GM12892 (cell line): ENCODE measurements at regions not wholly inside any gene's neighbourhood (a gene's known extent, or its start where the extent isn't known, plus 50 kb on each side); places are given as distances from the start of the nearest gene placed in this dataset.

ENCODE experiments used
- DNase-seq: peaks from one replicate; pipeline ENCODE4 v3.0.0; 2011; ENCODE audit not compliant: insufficient read length
- FAIRE-seq: peaks from 2 replicates; lab custom pipeline; 2011; peaks lifted over from hg19 to GRCh38; lab: Jason Lieb, UNC
- POLR2A ChIP-seq: IDR thresholded peaks from 2 replicates; pipeline ENCODE4 v1.6.1; 2011; ENCODE audit warnings: low read depth, low read length, control low read depth
- POLR2AphosphoS5 ChIP-seq: IDR thresholded peaks from 2 replicates; pipeline ENCODE4 v1.6.1; 2011; ENCODE audit warnings: low read depth, low read length, control low read depth
- TAF1 ChIP-seq: IDR thresholded peaks from 2 replicates; pipeline ENCODE4 v1.6.1; 2011; ENCODE audit warnings: low read depth, mild to moderate bottlenecking, control low read depth, low read length, borderline replicate concordance

DNA sequence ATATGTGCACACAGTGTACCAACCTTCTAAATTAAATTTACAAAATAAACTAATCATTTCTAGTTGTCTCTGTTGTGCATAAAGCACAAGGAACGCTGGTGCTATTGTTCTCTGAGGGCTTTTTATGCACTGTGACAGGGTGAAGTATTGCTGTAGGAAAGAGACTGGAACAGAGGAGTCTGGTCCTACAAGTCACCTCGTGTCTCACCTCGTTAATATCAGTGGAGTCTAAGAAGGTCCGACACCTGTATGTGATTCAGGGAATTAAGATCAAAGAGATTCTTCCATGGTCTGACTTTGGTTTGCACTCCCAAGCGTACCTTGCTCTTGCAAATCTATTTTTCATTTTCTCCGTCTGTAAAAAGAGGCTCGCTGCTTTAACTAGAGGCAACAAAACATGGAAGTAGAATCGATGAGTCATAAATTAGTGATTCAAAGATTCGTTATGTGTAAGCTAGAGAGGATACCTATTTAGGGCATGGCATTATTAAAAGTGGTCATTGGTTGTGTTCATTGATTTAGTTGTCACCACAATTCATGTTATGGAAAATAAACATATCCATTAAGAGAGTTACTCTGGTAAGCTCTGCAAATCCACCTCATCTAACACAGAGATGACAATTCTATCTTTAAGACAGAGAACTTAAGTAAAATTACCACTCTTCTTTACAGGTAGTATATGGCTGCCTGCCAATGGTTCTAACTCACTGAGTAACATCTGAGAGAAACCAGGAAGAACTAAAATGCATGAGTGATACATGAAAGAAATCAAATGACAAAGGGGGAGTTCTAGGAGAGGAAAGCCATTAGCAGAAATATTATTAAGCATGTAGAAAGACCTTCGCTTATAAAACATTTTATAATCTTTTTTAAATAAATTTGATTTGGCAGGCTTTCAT lies 219.4 kb upstream of the GBE1 start:
- DNase-seq (no peak), FAIRE-seq (no peak)
- TF ChIP-seq TAF1 (no peak), POLR2AphosphoS5 (no peak), POLR2A (no peak)

DNA sequence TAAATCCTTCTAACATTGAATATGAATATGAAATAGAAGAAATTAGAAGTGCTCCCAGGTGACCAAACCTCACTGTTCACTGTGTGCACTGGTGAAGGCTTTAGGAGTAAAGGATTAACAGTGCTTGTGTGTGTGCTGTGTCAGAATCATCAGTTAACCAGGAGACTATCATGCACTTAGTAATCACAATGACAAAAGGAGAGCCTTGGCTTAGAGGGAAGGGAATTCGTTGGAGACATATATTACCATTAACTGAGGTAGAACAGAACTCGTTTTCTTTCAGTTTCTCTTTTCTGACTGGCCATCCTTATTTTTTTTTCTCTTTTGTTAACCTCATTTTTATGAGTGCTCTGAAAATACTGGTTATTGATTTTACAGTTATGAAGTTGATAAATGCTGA lies 213.3 kb upstream of the GBE1 start:
- DNase-seq (no peak), FAIRE-seq (peak; percentile 64)
- TF ChIP-seq POLR2AphosphoS5, result no peak
- no peak for TF ChIP-seq POLR2A
- no peak for TF ChIP-seq TAF1

DNA sequence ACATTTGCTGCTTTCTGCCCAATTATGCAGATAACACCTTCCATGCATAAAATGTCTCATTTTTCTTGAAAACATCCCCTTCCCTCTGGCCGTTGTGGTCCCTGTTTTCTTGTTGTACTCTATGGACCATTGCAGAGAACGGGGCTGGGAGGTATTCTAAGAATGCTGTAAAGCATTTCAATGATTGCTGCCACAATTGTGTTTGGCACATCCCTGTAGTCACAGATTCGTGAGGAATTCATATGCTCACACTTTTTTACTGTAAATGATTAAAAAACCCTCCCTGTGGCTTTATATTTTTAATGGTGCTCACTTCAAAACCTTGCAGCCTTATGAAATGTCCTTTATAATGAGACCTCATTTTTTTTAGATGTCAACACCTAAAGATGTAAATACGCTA lies 207.2 kb upstream of the GBE1 start:
- TF ChIP-seq POLR2A (no peak), TAF1 (no peak), POLR2AphosphoS5 (no peak)
- DNase-seq (no peak), FAIRE-seq (no peak)

DNA sequence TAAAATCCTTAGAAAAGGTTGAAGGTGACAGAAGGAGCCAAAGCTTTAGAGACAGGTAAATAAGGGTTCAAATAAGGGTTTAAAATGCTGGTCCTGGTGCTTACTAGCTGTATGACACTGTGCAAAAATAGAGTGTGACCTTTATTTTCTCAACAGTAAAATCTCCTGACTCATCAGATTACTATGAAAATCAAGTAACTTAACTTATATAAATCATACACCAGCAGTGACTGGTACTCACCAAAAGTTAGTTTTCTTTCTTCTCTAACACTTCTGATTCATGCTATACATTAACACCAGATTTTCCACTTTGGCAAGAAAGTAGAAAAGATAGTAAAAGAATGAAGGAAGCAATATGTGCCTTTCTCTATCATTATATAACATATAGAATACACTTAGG lies 205.9 kb upstream of the GBE1 start:
- TF ChIP-seq POLR2AphosphoS5 (no peak), POLR2A (no peak), TAF1 (no peak)
- FAIRE-seq, result no peak
- DNase-seq, result no peak

DNA sequence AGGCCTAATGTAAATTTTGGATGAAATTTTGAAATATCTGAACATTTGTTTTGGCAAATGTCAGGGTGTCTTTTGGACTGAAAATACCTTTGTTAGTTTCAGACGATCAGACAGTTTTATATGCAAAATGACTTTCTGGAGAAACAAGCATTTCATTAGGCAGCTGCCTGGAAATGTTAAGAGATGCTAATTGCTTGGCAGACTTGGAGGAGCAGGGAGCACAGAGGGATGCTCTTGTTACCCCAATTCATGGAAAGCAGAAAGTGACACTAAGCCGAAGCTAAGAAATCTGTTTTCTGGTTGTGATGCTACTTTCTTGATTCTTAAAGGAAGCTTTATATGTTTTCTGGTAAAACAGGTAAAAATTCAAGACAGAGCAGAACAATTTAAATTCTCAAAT lies 204.3 kb upstream of the GBE1 start:
- no peak for FAIRE-seq
- no peak for DNase-seq
- TF ChIP-seq POLR2A (no peak), TAF1 (no peak), POLR2AphosphoS5 (no peak)

DNA sequence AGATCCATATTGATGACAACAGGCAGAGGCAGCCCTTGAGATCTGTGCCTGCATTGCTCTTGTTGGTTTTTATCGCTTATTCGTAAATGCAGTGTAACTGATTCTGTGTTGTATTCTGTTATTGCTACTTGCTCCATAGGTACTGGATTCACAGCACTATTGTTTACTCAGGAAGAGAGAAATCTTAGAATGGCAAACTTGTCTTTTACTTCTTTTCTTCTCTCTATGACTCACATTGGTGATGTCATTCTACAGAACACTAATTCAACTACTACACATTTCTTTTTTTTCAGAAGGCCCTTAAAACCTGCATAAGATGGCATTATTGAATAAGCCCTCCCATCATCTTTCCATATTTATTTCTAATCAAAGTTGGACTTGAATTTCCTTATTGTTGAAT lies 201.0 kb upstream of the GBE1 start:
- FAIRE-seq, result no peak
- no peak for DNase-seq
- no peak for TF ChIP-seq POLR2A
- no peak for TF ChIP-seq POLR2AphosphoS5
- no peak for TF ChIP-seq TAF1

DNA sequence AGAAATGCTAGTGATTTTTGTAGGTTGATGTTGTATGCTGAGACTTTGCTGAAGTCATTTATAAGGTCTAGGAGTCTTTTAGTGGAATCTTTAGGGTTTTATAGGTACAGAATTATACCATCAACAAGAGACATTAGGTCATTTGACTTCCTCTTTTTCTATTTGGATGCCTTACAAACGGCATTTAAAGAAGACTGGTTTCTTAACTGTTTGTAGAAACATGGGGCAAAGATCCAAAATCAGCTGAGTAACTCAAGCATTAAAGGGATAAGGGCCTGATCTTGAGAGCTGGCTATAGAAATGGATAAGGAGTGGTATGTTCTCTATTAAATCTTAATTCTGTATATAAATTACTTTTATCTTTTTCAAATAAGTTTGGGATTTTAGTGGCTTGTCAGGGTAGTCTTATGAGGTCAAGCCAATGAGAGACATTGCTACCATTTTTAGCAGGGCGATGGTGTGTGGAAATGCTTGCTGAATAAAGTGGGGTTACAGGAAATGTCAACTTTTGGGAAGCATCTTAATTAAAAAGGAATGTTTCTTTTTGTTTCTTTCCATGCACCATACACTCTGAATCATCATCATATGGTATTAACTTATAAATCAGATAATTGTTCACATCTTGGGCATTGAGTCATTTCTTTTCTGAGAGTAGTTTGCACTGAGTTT lies 197.7 kb upstream of the GBE1 start:
- DNase-seq (no peak), FAIRE-seq (no peak)
- TF ChIP-seq TAF1, result no peak
- no peak for TF ChIP-seq POLR2A
- no peak for TF ChIP-seq POLR2AphosphoS5

DNA sequence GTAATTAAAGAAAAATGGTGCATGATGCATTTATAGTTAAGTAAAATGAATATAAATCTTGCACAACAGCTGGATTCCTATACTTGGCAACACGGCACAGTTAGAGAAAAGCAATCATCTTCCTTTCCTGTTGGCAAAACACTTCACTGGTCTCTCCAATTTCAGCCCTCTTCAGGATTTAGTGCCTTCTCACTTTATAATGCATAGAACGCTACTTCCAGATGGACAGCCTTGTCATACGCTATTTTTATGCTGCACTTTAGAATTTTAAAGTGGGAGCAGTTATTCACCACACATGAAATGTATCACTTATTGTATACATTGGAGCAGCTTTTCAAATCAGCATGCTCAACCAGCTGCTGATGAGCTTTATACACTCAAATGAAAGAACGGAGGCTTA lies 194.4 kb upstream of the GBE1 start:
- DNase-seq (no peak), FAIRE-seq (no peak)
- no peak for TF ChIP-seq POLR2AphosphoS5
- TF ChIP-seq POLR2A, result no peak
- no peak for TF ChIP-seq TAF1

DNA sequence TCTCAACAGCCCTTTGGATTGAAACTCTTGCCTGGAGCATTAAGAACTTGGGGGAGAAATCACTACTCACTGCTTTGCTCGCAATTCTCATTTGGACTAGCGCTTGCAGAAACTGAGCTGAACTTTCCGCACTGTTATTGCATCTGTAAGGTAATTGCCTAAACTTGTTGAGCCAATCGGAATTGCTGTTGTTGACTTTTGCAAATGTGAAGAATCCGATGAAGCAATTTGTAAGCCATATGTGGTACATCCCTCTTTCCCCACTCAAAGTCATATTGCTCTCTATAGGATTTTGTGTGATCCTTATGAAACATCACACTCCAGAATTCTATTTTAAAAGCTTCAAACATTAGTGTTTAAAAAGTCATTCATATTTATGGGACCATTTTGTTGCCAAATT lies 191.7 kb upstream of the GBE1 start:
- no peak for TF ChIP-seq POLR2A
- TF ChIP-seq TAF1, result no peak
- no peak for TF ChIP-seq POLR2AphosphoS5
- no peak for FAIRE-seq
- no peak for DNase-seq

DNA sequence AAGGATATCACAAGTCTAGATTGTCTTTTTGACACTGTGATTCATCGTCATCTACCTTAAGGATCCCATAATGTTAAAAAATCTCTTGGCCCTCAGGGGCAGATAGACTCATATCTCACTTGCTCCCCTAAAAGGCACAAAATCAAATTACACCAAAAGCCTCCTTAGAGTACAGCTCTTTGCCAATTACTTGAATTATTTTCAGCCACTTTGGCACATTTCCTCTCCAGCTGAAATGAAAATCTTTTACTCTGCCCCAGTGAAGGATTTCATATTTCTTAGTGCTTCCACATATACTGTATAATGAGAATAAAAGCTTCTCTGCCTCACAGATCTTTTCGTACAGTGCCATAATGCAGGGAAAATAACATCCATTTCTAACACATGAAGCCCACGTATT lies 190.7 kb upstream of the GBE1 start:
- FAIRE-seq, result no peak
- DNase-seq, result no peak
- no peak for TF ChIP-seq TAF1
- no peak for TF ChIP-seq POLR2AphosphoS5
- TF ChIP-seq POLR2A, result no peak

DNA sequence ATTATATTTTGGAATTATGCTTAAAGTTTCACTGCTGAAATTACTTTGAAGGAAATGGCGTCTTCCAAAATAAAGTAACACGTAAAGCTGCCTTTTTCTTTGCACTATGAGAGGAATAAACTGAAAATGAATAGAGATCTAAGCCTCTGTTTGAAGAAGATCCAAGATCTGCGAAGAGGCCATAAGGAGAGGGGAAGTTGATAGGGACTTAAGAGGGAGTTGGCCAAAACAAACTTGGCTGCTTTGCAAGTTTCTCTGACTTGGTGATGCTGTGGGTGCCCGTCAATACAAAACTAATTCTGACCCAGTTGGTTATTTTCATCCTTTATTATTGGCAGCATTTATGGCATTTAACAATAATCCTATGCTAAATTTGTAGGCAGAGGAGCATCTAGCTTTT lies 190.2 kb upstream of the GBE1 start:
- TF ChIP-seq POLR2AphosphoS5 (no peak), TAF1 (no peak), POLR2A (no peak)
- DNase-seq (no peak), FAIRE-seq (no peak)
